EL (cell line): ENCODE measurements at regions not wholly inside any gene's neighbourhood (a gene's known extent, or its start where the extent isn't known, plus 50 kb on each side); places are given as distances from the start of the nearest gene placed in this dataset.

Experiments used
- DNase-seq: peaks from one replicate; pipeline ENCODE4 v3.0.0-alpha.2; 2016

GRCh38 chr2:5377323-5377722 is 314.9 kb upstream of the SOX11 start:
- no peak for DNase-seq

- DNase-seq, result no peak
These were observed 312.4 kb upstream of the SOX11 start for GRCh38 chr2:5379811-5380210.

GRCh38 chr2:5385596-5385995 is 306.6 kb upstream of the SOX11 start:
- DNase-seq, result no peak

GRCh38 chr2:5387406-5387805 is 304.8 kb upstream of the SOX11 start:
- no peak for DNase-seq

- no peak for DNase-seq
These were observed 302.4 kb upstream of the SOX11 start for GRCh38 chr2:5389740-5390139.

- no peak for DNase-seq
These were observed 300.8 kb upstream of the SOX11 start for GRCh38 chr2:5391362-5391761.

- DNase-seq, result no peak
These were observed 299.5 kb upstream of the SOX11 start for GRCh38 chr2:5392658-5393057.

GRCh38 chr2:5393474-5393873 is 298.7 kb upstream of the SOX11 start:
- no peak for DNase-seq

- no peak for DNase-seq
These were observed 298.0 kb upstream of the SOX11 start for GRCh38 chr2:5394223-5394622.

GRCh38 chr2:5401115-5401657 is 291.0 kb upstream of the SOX11 start:
- no peak for DNase-seq

- DNase-seq, result no peak
These were observed 288.8 kb upstream of the SOX11 start for GRCh38 chr2:5403392-5403791.

GRCh38 chr2:5409898-5410381 is 282.2 kb upstream of the SOX11 start:
- no peak for DNase-seq

- DNase-seq, result no peak
These were observed 281.0 kb upstream of the SOX11 start for GRCh38 chr2:5410991-5411700.

GRCh38 chr2:5412001-5412400 is 280.2 kb upstream of the SOX11 start:
- no peak for DNase-seq

- DNase-seq, result no peak
These were observed 258.3 kb upstream of the SOX11 start for GRCh38 chr2:5433855-5434254.

GRCh38 chr2:5437375-5437774 is 254.8 kb upstream of the SOX11 start:
- no peak for DNase-seq

- DNase-seq, result no peak
These were observed 252.0 kb upstream of the SOX11 start for GRCh38 chr2:5440174-5440573.

- DNase-seq, result no peak
These were observed 249.4 kb upstream of the SOX11 start for GRCh38 chr2:5442736-5443135.

- no peak for DNase-seq
These were observed 248.0 kb upstream of the SOX11 start for GRCh38 chr2:5444168-5444567.

- no peak for DNase-seq
These were observed 247.3 kb upstream of the SOX11 start for GRCh38 chr2:5444854-5445253.

GRCh38 chr2:5449867-5450266 is 242.3 kb upstream of the SOX11 start:
- no peak for DNase-seq

- no peak for DNase-seq
These were observed 238.7 kb upstream of the SOX11 start for GRCh38 chr2:5453220-5454050.

GRCh38 chr2:5454051-5454390 is 238.2 kb upstream of the SOX11 start:
- DNase-seq, result no peak

GRCh38 chr2:5459041-5459440 is 233.1 kb upstream of the SOX11 start:
- no peak for DNase-seq
